ENCODE measurements at regions not wholly inside any gene's neighbourhood (a gene's known extent, or its start where the extent isn't known, plus 50 kb on each side); places are given as distances from the start of the nearest gene placed in this dataset.

DNA sequence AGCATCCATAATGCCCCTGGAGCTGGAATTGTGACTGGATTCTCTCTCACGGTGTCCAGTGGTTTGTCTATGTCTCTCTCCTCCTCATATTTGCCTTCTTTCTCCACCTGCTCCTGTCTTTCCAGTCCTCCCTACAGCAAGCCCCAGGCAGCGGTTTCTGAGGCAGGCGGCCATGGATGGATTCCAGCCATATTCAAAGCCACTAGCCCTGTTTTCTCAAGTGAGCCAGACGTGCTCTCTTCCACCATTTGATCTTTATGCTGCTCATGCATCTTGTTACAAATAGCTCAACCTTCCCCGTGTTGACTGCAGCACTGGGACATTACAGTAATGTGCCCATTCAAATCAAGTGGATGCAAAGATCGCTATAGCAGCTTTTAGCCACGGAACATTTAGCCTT lies 387.2 kb upstream of the PODXL start:
- TF ChIP-seq CTCF (IDR thresholded peaks at IDR 0.05; ENCODE audit: insufficient read depth, low read depth, low read length) (no peak), EZH2 (IDR thresholded peaks at IDR 0.05; ENCODE audit: insufficient read depth, low read length) (no peak)

All from astrocyte (in vitro differentiated cells and primary cell).